B cell (primary cell): ENCODE measurements at regions not wholly inside any gene's neighbourhood (a gene's known extent, or its start where the extent isn't known, plus 50 kb on each side); places are given as distances from the start of the nearest gene placed in this dataset.
A peak's percentile ranks its signal among the peaks of the same experiment; 100 is the strongest.

Experiments used
- ATAC-seq: fragments of 200-7000 bp; cut with Tn5 transposase; one replicate; pipeline ENCODE4 v1.10.0; 2021; ENCODE audit warnings: low read depth, mild to moderate bottlenecking, moderate number of reproducible peaks, moderate library complexity
- CTCF ChIA-PET: fragments of 350-600 bp; sonication (Branson Sonifier 250); formaldehyde crosslinking; loops from one replicate; lab custom pipeline; 2021; ENCODE audit warnings: antibody characterized with exemption, inconsistent platforms; lab: Charles Lee
- POLR2A ChIA-PET: fragments of 350-600 bp; sonication (Branson Sonifier 250); formaldehyde crosslinking; loops from one replicate; lab custom pipeline; 2021; ENCODE audit warnings: antibody characterized with exemption; lab: Charles Lee
- DNase-seq: peaks from one replicate; pipeline ENCODE4 v3.0.0; 2013
- H2AFZ ChIP-seq: 2 replicates; pipeline ENCODE4 v1.6.1; 2012; ENCODE audit warnings: mild to moderate bottlenecking, low read depth, low read length; ENCODE audit not compliant: insufficient read depth, poor library complexity, severe bottlenecking
- H3K27ac ChIP-seq, 2 donors: 1 replicate in 1 of 2; 2 replicates in 1 of 2; pipeline ENCODE4 v1.5.1; 2012 to 2013; ENCODE audit warnings: low read length in 2 of 2, mild to moderate bottlenecking in 2 of 2, moderate library complexity in 1 of 2
- H3K27me3 ChIP-seq, 4 experiments: fragments of 200-600 bp in 1 of 4; sonication (generic) in 1 of 4; replicated peaks in 1 of 4; 1 replicate in 2 of 4; 2 replicates in 2 of 4; pipeline versions ENCODE4 v1.6.1 to v1.7.0; 2013 to 2016; ENCODE audit warnings: low read length in 3 of 4, mild to moderate bottlenecking in 2 of 4, mixed read lengths in 1 of 4, moderate library complexity in 1 of 4; ENCODE audit not compliant: insufficient read depth in 4 of 4, control insufficient read depth in 3 of 4; ENCODE audit errors: control extremely low read depth in 1 of 4
- H3K36me3 ChIP-seq, 2 experiments: replicated peaks in 1 of 2; 1 replicate in 1 of 2; 2 replicates in 1 of 2; pipeline versions ENCODE4 v1.6.1 to v1.7.1; 2013; ENCODE audit warnings: low read length in 1 of 2; ENCODE audit not compliant: insufficient read depth in 2 of 2, control insufficient read depth in 1 of 2; ENCODE audit errors: control extremely low read depth in 1 of 2, extremely low read depth in 1 of 2
- H3K4me1 ChIP-seq, 2 donors: fragments of 200-600 bp in 1 of 2; sonication (generic) in 1 of 2; 1 replicate in 1 of 2; 2 replicates in 1 of 2; pipeline versions ENCODE4 v1.5.1 to v1.6.1; 2013 to 2017; ENCODE audit warnings: low read length in 2 of 2; ENCODE audit not compliant: control insufficient read depth in 2 of 2, insufficient read depth in 2 of 2
- H3K4me2 ChIP-seq: replicated peaks from 2 replicates; pipeline ENCODE3; 2012; ENCODE audit warnings: mild to moderate bottlenecking, low read depth, low read length; ENCODE audit not compliant: poor library complexity, severe bottlenecking
- H3K4me3 ChIP-seq, 5 experiments: fragments of 200-600 bp in 1 of 5; sonication (generic) in 1 of 5; 1 replicate in 3 of 5; 2 replicates in 2 of 5; pipeline versions ENCODE4 v1.5.1 to v1.7.0; 2011 to 2016; ENCODE audit warnings: low read length in 4 of 5, mild to moderate bottlenecking in 4 of 5, low read depth in 2 of 5, control low read depth in 1 of 5, moderate library complexity in 1 of 5; ENCODE audit not compliant: insufficient read depth in 1 of 5; ENCODE audit errors: control extremely low read depth in 1 of 5, extremely low read depth in 1 of 5
- H3K79me2 ChIP-seq: fragments of 200-600 bp; sonication (generic); one replicate; pipeline ENCODE4 v1.6.0; 2016; ENCODE audit warnings: low read length; ENCODE audit not compliant: control insufficient read depth, insufficient read depth
- H3K9ac ChIP-seq: fragments of 200-600 bp; sonication (generic); 2 replicates; pipeline ENCODE4 v1.6.1; 2017; ENCODE audit warnings: mild to moderate bottlenecking, low read length, moderate library complexity
- H3K9me3 ChIP-seq, 3 donors: one replicate each; pipeline versions ENCODE4 v1.6.1 to v1.7.1; 2013; ENCODE audit warnings: low read length in 2 of 3; ENCODE audit not compliant: control insufficient read depth in 2 of 3, insufficient read depth in 1 of 3; ENCODE audit errors: control extremely low read depth in 1 of 3
- H4K20me1 ChIP-seq: 2 replicates; pipeline ENCODE4 v1.6.0; 2012; ENCODE audit warnings: mild to moderate bottlenecking, low read length; ENCODE audit not compliant: insufficient read depth, control insufficient read depth, poor library complexity, severe bottlenecking
- H3K27ac Mint-ChIP-seq: one replicate; pipeline ENCODE4 v1.8.0; 2021; ENCODE audit warnings: mixed read lengths
- H3K27me3 Mint-ChIP-seq: one replicate; pipeline ENCODE4 v1.8.0; 2021; ENCODE audit warnings: mixed read lengths
- H3K4me1 Mint-ChIP-seq: one replicate; pipeline ENCODE4 v1.8.0; 2021; ENCODE audit warnings: mixed read lengths
- H3K4me3 Mint-ChIP-seq: one replicate; pipeline ENCODE4 v1.8.0; 2021; ENCODE audit warnings: mixed read lengths
- H3K9me3 Mint-ChIP-seq: one replicate; pipeline ENCODE4 v1.8.0; 2022; ENCODE audit warnings: mixed read lengths; ENCODE audit not compliant: insufficient read depth
- CTCF ChIP-seq: fragments of 200-600 bp; IDR thresholded peaks from one replicate; pipeline ENCODE4 v1.8.0; 2022; ENCODE audit warnings: antibody characterized with exemption, mild to moderate bottlenecking
- EZH2 ChIP-seq: IDR thresholded peaks from 2 replicates; pipeline ENCODE4 v1.6.1; 2012; ENCODE audit warnings: borderline replicate concordance, low read depth, mild to moderate bottlenecking, moderate library complexity, low read length; ENCODE audit not compliant: insufficient read depth, poor library complexity, severe bottlenecking
- WGBS: methylation state at CpG from one replicate; pipeline ENCODE4 v1.1.5; 2013; ENCODE audit warnings: missing lambda C conversion rate; ENCODE audit not compliant: insufficient coverage; 5-methylcytosine and 5-hydroxymethylcytosine counted together
- intact Hi-C: fragments of 100-400 bp; cut with micrococcal nuclease; formaldehyde crosslinking; loops from one replicate; pipeline ENCODE4 v1.10.0; 2022

DNA sequence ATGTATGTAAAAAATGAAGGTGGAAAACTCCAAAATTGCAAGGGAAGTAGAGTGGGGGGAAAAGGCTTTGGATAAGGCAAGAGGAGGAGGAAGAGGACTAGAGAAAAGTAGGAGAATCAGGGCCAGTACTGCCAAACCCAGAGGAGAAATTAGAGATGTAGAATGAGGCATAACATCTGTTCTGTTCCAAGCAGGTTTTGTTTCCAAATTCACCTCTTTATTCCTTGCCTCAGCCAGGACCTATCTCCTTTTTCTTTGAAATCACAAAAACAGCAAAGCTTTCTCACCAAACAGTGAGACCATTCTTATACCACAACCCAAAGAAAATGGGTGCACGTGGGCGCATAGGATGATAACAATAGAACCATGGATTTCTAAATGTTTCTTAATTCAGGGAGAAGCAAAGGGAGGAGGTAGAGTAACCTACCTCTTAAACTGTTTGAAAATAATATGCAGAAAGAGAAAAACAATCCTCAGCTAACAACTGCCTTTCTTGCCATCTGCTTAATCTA lies 383.3 kb upstream of the PKN2 start:
- CTCF ChIA-PET, result interaction anchor here (2.2 to 4.1 kb wide), 2 partner anchors 120 to 1008 kb away, joined by 6 to 28 read pairs; no protein-coding TSS in a partner anchor
- TF ChIP-seq CTCF (no peak), EZH2 (no peak)
- Histone ChIP-seq H4K20me1 (no peaks in the 10 kb centered on the region), H3K4me3 (no peak overlapping the region), H3K36me3 (no peaks in the 10 kb centered on the region), H3K9ac (no peak overlapping the region), H3K27me3 (peaks cover 0 to 2% (median 0%) of the 10 kb centered on the region in 4 experiments), H2AFZ (no peak overlapping the region), H3K27ac (no peak overlapping the region), H3K79me2 (no peaks in the 10 kb centered on the region), H3K9me3 (no peaks in the 10 kb centered on the region), H3K4me2 (no peak overlapping the region), H3K4me1 (no peaks in the 10 kb centered on the region)
- H3K27ac Mint-ChIP-seq, result no peak overlapping the region
- no peak for DNase-seq
- peaks cover 1% of the 10 kb centered on the region for H3K27me3 Mint-ChIP-seq
- intact Hi-C loops, result no loop called here
- POLR2A ChIA-PET, result no interaction called here
- ATAC-seq, result no peak
- no CpG with 5 or more reads among the region's 2 CpGs for WGBS
- no peaks in the 10 kb centered on the region for H3K9me3 Mint-ChIP-seq
- H3K4me3 Mint-ChIP-seq, result no peak overlapping the region
- no peaks in the 10 kb centered on the region for H3K4me1 Mint-ChIP-seq

DNA sequence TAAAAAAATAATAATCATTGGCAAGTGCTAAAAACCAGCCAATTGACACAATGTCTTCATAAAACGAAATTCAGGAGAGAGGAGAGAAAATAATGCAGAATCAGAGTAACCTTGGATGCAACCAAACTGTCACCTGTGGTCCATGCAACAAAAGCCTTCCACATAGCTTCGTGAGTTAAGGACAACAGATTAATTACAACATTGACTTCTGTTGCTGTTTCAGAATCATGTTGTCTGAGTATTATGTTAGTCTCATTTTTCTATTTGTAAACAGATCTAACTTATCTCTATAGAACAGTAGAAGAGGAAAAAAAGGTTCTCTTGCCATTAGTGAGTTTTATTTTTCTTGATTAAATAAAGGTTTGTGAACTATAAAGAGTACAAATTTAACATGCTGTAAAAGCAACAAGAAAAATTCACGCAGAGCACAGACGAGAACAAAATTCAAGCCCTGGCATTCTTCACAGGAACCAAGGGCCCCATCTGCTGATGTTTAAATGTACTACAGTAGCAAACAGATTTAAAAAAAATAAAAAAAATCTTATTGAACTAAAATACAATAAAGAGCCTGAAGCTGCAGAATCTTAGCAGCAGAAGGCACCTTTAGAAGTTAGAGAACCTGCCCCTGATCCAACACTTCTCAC lies 381.1 kb upstream of the PKN2 start:
- H4K20me1 ChIP-seq, result no peaks in the 10 kb centered on the region
- ATAC-seq, result no peak
- no peaks in the 10 kb centered on the region for H3K4me1 Mint-ChIP-seq
- CTCF ChIA-PET, result interaction anchor here (0.7 to 4.1 kb wide), 4 partner anchors 119 to 126 kb away, joined by 3 to 28 read pairs (median 4); no protein-coding TSS in a partner anchor
- H3K79me2 ChIP-seq, result no peaks in the 10 kb centered on the region
- peaks cover 11% of the 10 kb centered on the region for H3K27me3 Mint-ChIP-seq
- H2AFZ ChIP-seq, result no peak overlapping the region
- H3K9ac ChIP-seq, result no peak overlapping the region
- WGBS, result 80% methylated on average over 1 of the region's 4 CpGs
- no peaks in the 10 kb centered on the region for H3K9me3 Mint-ChIP-seq
- no peaks in the 10 kb centered on the region for H3K9me3 ChIP-seq
- H3K27ac ChIP-seq, result no peak overlapping the region
- H3K4me3 ChIP-seq, result no peak overlapping the region
- H3K36me3 ChIP-seq, result no peaks in the 10 kb centered on the region
- TF ChIP-seq EZH2, result no peak
- TF ChIP-seq CTCF, result peak; percentile 72
- H3K27me3 ChIP-seq, result peaks cover 0 to 2% (median 0%) of the 10 kb centered on the region in 4 experiments
- DNase-seq, result peak; percentile 37
- POLR2A ChIA-PET, result no interaction called here
- H3K4me1 ChIP-seq, result no peaks in the 10 kb centered on the region
- H3K4me2 ChIP-seq, result no peak overlapping the region
- intact Hi-C loops, result loop anchor here (1.0 kb wide), 1 partner anchor 123 kb away; no protein-coding TSS in a partner anchor
- no peak overlapping the region for H3K4me3 Mint-ChIP-seq
- no peak overlapping the region for H3K27ac Mint-ChIP-seq
